GM10248 (cell line): ENCODE measurements at regions not wholly inside any gene's neighbourhood (a gene's known extent, or its start where the extent isn't known, plus 50 kb on each side); places are given as distances from the start of the nearest gene placed in this dataset.

ENCODE experiments used
- CTCF ChIA-PET: fragments of 300-600 bp; sonication (Branson Sonifier 250); formaldehyde crosslinking; extraction: SDS; loops from one replicate; lab custom pipeline; 2021; ENCODE audit warnings: antibody characterized with exemption; lab: Yijun Ruan, JAX
- POLR2A ChIA-PET: fragments of 350-650 bp; sonication (Branson Sonifier 250); formaldehyde crosslinking; extraction: SDS; loops from one replicate; lab custom pipeline; 2020; ENCODE audit warnings: antibody characterized with exemption; lab: Yijun Ruan, JAX
- DNase-seq: peaks from one replicate; pipeline ENCODE4 v3.0.0; 2012; ENCODE audit errors: extremely low spot score
- CTCF ChIP-seq: IDR thresholded peaks from 2 replicates; pipeline ENCODE4 v1.5.1; 2012; ENCODE audit warnings: mild to moderate bottlenecking, low read depth; ENCODE audit errors: extremely low read depth, missing control alignments, control extremely low read depth

- TF ChIP-seq CTCF: no peak
- ChIA-PET CTCF (no interaction called here), POLR2A (no interaction called here)
- no peak for DNase-seq
These were observed 269.1 kb downstream of the MTRR start for GRCh38 chr5:8137941-8138550.

- DNase-seq: no peak
- TF ChIP-seq CTCF: no peak
- ChIA-PET CTCF (no interaction called here), POLR2A (no interaction called here)
These were observed 269.9 kb downstream of the MTRR start for GRCh38 chr5:8138884-8139283.

GRCh38 chr5:8150791-8151190 lies 281.8 kb downstream of the MTRR start:
- TF ChIP-seq CTCF: no peak
- ChIA-PET POLR2A (no interaction called here), CTCF (no interaction called here)
- no peak for DNase-seq

- TF ChIP-seq CTCF: no peak
- CTCF ChIA-PET: interaction anchor here (0.9 kb wide), 1 partner anchor 45 kb away, joined by 3 read pairs; no protein-coding TSS in a partner anchor
- DNase-seq: no peak
- POLR2A ChIA-PET: no interaction called here
These were observed 287.8 kb downstream of the MTRR start for GRCh38 chr5:8156706-8157105.

- TF ChIP-seq CTCF: no peak
- CTCF ChIA-PET: interaction anchor here (0.9 kb wide), 1 partner anchor 44 kb away, joined by 3 read pairs; no protein-coding TSS in a partner anchor
- POLR2A ChIA-PET: no interaction called here
- no peak for DNase-seq
These were observed 288.4 kb downstream of the MTRR start for GRCh38 chr5:8157320-8157822.

GRCh38 chr5:8176101-8176693 lies 307.2 kb downstream of the MTRR start:
- ChIA-PET CTCF (interaction anchor here (1.6 kb wide), 1 partner anchor 8 kb away, joined by 6 read pairs; no protein-coding TSS in a partner anchor), POLR2A (no interaction called here)
- no peak for TF ChIP-seq CTCF
- DNase-seq: no peak
